ENCODE measurements at regions not wholly inside any gene's neighbourhood (a gene's known extent, or its start where the extent isn't known, plus 50 kb on each side); places are given as distances from the start of the nearest gene placed in this dataset.

- H3K27ac ChIP-seq: no peak overlapping the region
- H3K27me3 ChIP-seq: no peaks in the 10 kb centered on the region
- intact Hi-C loops (cut with DNase I; ENCODE audit: low total_unique reads): no loop called here
- H3K4me3 ChIP-seq: no peak overlapping the region
- no peaks in the 10 kb centered on the region for H3K9me3 ChIP-seq
- TF ChIP-seq POLR2A (IDR thresholded peaks at IDR 0.05): no peak
- H3K4me1 ChIP-seq: no peaks in the 10 kb centered on the region
- no peaks in the 10 kb centered on the region for H3K36me3 ChIP-seq
- no peak for DNase-seq
These were observed 82.9 kb downstream of the ELOVL4 start for GRCh38 chr6:79864421-79864820.

- no peaks in the 10 kb centered on the region for H3K36me3 ChIP-seq
- intact Hi-C loops (cut with DNase I; ENCODE audit: low total_unique reads): no loop called here
- no peak overlapping the region for H3K4me3 ChIP-seq
- no peaks in the 10 kb centered on the region for H3K27me3 ChIP-seq
- no peak for DNase-seq
- H3K4me1 ChIP-seq: no peaks in the 10 kb centered on the region
- TF ChIP-seq POLR2A (IDR thresholded peaks at IDR 0.05) (no peak), CTCF (IDR thresholded peaks at IDR 0.05) (no peak)
- no peak overlapping the region for H3K27ac ChIP-seq
- H3K9me3 ChIP-seq: no peaks in the 10 kb centered on the region
These were observed 83.4 kb downstream of the ELOVL4 start for GRCh38 chr6:79864001-79864400.

GRCh38 chr6:79863566-79863965, 83.8 kb downstream of the ELOVL4 start:
- TF ChIP-seq POLR2A (IDR thresholded peaks at IDR 0.05): no peak
- Histone ChIP-seq H3K36me3 (no peaks in the 10 kb centered on the region), H3K9me3 (no peaks in the 10 kb centered on the region), H3K27ac (no peak overlapping the region), H3K27me3 (no peaks in the 10 kb centered on the region), H3K4me3 (no peak overlapping the region), H3K4me1 (no peaks in the 10 kb centered on the region)
- DNase-seq: no peak
- intact Hi-C loops (cut with DNase I; ENCODE audit: low total_unique reads): no loop called here

- TF ChIP-seq CTCF (IDR thresholded peaks at IDR 0.05): no peak
- no peak for TF ChIP-seq POLR2A (IDR thresholded peaks at IDR 0.05)
These were observed 84.6 kb downstream of the ELOVL4 start for GRCh38 chr6:79862711-79863110.

GRCh38 chr6:79862126-79862525, 85.2 kb downstream of the ELOVL4 start:
- intact Hi-C loops (cut with DNase I; ENCODE audit: low total_unique reads): no loop called here
- Histone ChIP-seq H3K27me3 (no peaks in the 10 kb centered on the region), H3K36me3 (no peaks in the 10 kb centered on the region), H3K9me3 (no peaks in the 10 kb centered on the region), H3K4me1 (no peaks in the 10 kb centered on the region), H3K4me3 (no peak overlapping the region), H3K27ac (no peak overlapping the region)
- TF ChIP-seq POLR2A (IDR thresholded peaks at IDR 0.05) (no peak), CTCF (IDR thresholded peaks at IDR 0.05) (no peak)
- no peak for DNase-seq

More at GRCh38 chr6:79862711-79863110, 84.6 kb downstream of the ELOVL4 start:
- no peaks in the 10 kb centered on the region for H3K36me3 ChIP-seq
- no peaks in the 10 kb centered on the region for H3K9me3 ChIP-seq
- no peak overlapping the region for H3K27ac ChIP-seq
- no peak for DNase-seq
- no peak overlapping the region for H3K4me3 ChIP-seq
- H3K27me3 ChIP-seq: no peaks in the 10 kb centered on the region
- intact Hi-C loops (cut with DNase I; ENCODE audit: low total_unique reads): no loop called here
- no peaks in the 10 kb centered on the region for H3K4me1 ChIP-seq

GRCh38 chr6:79861023-79861422, 86.3 kb downstream of the ELOVL4 start:
- no peak for TF ChIP-seq POLR2A (IDR thresholded peaks at IDR 0.05)
- TF ChIP-seq CTCF (IDR thresholded peaks at IDR 0.05): no peak
- DNase-seq: no peak
- Histone ChIP-seq H3K4me1 (no peaks in the 10 kb centered on the region), H3K36me3 (no peaks in the 10 kb centered on the region), H3K27me3 (no peaks in the 10 kb centered on the region), H3K9me3 (no peaks in the 10 kb centered on the region), H3K4me3 (no peak overlapping the region), H3K27ac (no peak overlapping the region)
- intact Hi-C loops (cut with DNase I; ENCODE audit: low total_unique reads): no loop called here
